ENCODE measurements at regions not wholly inside any gene's neighbourhood (a gene's known extent, or its start where the extent isn't known, plus 50 kb on each side); places are given as distances from the start of the nearest gene placed in this dataset.

DNA sequence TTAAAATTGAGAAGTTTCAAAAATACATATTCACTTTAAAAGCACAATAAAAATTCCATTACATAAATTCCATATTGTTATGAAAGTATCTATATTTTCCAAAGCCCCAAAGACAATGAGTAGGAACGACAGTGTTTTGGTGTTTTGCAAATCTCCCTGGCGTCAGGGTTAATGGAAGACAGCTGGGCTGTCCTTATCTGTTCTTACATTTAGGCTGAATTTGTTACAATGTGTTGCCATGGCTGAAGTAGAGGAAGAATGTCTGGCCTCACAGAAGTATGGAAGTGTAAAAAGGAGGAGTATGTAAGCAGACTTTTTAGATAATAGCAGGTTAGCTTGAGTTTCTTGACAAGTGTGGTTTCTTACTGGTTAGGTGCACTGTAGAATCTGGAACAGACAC lies 124.4 kb upstream of the SPATA13 start:
- Histone ChIP-seq H3K36me3 (no peaks in the 10 kb centered on the region), H3K4me3 (ENCODE audit: low read depth in 1 of 2, low read length in 1 of 2) (no peak overlapping the region), H3K9me3 (no peaks in the 10 kb centered on the region), H3K27ac (no peak overlapping the region), H3K27me3 (peaks cover 8% of the 10 kb centered on the region), H3K4me1 (ENCODE audit: control insufficient read depth in 1 of 2, insufficient read depth in 1 of 2, low read depth in 1 of 2, low read length in 1 of 2) (no peaks in the 10 kb centered on the region)
- TF ChIP-seq, protein P1, sequence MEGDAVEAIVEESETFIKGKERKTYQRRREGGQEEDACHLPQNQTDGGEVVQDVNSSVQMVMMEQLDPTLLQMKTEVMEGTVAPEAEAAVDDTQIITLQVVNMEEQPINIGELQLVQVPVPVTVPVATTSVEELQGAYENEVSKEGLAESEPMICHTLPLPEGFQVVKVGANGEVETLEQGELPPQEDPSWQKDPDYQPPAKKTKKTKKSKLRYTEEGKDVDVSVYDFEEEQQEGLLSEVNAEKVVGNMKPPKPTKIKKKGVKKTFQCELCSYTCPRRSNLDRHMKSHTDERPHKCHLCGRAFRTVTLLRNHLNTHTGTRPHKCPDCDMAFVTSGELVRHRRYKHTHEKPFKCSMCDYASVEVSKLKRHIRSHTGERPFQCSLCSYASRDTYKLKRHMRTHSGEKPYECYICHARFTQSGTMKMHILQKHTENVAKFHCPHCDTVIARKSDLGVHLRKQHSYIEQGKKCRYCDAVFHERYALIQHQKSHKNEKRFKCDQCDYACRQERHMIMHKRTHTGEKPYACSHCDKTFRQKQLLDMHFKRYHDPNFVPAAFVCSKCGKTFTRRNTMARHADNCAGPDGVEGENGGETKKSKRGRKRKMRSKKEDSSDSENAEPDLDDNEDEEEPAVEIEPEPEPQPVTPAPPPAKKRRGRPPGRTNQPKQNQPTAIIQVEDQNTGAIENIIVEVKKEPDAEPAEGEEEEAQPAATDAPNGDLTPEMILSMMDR (IDR thresholded peaks at IDR 0.05) = no peak

DNA sequence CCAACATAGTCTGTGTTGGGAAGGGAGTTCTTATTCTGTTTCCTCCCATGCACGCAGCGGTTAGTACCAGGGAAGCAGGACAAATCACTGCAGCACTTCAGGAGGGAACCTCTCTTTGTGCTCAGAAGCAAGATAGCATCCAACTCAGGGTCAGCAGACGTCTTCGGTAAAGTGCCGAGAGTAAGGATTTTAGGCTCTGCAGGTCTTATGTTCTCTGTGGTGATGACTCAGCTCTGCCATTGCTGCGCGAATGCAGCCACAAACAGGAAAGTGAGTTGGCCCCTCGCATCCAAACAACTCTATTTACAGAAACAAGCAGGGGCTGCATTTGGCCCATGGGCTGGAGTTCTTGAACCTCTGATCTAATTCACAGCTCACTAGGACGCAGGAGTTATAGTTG lies 122.1 kb upstream of the SPATA13 start:
- Histone ChIP-seq H3K4me1 (ENCODE audit: control insufficient read depth in 1 of 2, insufficient read depth in 1 of 2, low read depth in 1 of 2, low read length in 1 of 2) (no peaks in the 10 kb centered on the region), H3K4me3 (ENCODE audit: low read depth in 1 of 2, low read length in 1 of 2) (no peak overlapping the region), H3K36me3 (no peaks in the 10 kb centered on the region), H3K27ac (no peak overlapping the region), H3K27me3 (peaks cover 8% of the 10 kb centered on the region), H3K9me3 (no peaks in the 10 kb centered on the region)
- TF ChIP-seq, protein P1 (IDR thresholded peaks at IDR 0.05) = no peak

DNA sequence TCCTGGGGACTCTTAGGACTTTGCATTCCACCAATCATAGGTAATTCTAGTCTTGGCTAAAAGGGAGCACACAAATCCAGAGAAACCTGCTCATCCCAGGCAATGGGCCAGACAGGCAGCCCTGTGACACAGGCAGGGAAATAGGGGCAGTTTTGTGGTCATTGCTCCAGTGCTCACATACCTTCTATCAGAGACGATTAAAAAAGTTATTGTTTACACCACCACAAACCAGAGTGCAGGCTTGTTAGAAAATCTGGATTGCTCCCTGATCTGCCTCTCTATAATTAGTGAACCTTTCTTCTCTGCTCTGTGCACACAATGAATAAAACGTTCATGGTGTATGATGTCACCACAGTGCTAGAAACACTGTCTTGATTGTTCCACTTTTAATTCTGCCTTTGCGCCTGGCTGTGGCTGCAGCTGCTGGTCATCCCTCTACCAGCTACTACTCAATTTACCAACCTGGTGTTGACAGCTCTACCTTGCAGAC lies 121.6 kb upstream of the SPATA13 start:
- Histone ChIP-seq H3K4me1 (ENCODE audit: control insufficient read depth in 1 of 2, insufficient read depth in 1 of 2, low read depth in 1 of 2, low read length in 1 of 2) (no peaks in the 10 kb centered on the region), H3K9me3 (no peaks in the 10 kb centered on the region), H3K36me3 (no peaks in the 10 kb centered on the region), H3K27ac (no peak overlapping the region), H3K27me3 (peaks cover 8% of the 10 kb centered on the region), H3K4me3 (ENCODE audit: low read depth in 1 of 2, low read length in 1 of 2) (no peak overlapping the region)
- TF ChIP-seq, protein P1 (IDR thresholded peaks at IDR 0.05) = no peak

DNA sequence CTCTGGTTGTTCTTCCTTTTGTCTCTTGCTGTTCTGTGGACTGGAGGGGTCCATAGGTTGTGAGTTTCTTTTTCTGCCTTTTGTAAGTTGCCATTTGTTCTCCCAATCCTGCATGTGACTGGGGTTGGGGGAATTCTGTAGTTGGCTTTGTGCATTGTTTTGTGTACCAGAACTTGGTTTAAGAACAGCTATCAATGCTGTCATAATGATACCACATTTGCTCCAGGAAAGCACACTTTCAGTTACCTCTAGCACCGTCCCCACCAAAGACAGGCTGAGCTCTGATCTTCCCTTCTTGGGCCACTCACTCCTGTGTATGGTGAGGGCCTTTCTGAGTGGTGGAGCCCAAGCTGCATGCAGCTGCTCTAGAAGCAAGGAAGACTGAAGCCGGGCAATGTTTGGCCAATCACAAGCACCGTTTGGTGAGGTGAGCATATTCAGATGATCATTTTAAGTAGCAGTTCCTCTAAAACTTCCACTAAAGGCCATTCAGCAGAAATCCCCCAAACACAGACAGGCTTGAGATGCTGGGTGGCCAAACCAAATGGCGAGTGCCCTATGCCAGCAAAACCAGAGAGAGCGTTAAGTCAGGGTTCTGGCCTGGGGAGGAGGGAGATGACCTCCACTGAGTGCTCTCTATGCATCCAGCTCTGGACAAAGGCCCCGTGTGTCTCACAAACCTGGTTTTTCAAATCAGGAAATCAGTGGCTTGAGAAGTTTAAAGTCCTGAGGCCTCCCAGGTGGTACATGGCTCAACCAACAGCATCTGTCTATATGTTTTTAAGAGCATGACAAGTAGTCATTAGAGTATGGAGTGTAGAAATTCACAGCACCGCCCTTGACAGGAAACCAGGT lies 120.7 kb upstream of the SPATA13 start:
- TF ChIP-seq, protein P1 (IDR thresholded peaks at IDR 0.05) = no peak
- Histone ChIP-seq H3K9me3 (no peaks in the 10 kb centered on the region), H3K4me1 (ENCODE audit: control insufficient read depth in 1 of 2, insufficient read depth in 1 of 2, low read depth in 1 of 2, low read length in 1 of 2) (no peaks in the 10 kb centered on the region), H3K27me3 (peaks cover 8% of the 10 kb centered on the region), H3K4me3 (ENCODE audit: low read depth in 1 of 2, low read length in 1 of 2) (no peak overlapping the region), H3K36me3 (no peaks in the 10 kb centered on the region), H3K27ac (no peak overlapping the region)

DNA sequence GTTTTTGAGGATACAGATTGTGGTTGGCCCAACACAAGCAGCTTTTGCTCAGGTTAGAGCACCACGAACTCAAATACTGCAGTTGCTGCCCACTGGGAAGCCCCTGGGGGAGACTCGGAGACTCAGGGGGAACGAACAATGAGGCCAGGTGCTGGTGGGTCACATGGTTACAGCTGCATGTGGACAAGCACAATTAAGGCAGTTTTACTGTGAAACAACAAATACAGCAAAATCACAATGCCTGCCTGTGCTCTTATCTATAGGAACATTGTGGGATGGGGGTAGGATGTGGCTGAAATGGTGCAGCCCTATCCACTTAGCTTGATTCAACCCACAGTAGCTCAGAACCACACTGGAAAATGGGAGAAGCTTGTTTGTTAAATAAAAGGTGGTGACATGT lies 119.7 kb upstream of the SPATA13 start:
- Histone ChIP-seq H3K4me3 (ENCODE audit: low read depth in 1 of 2, low read length in 1 of 2) (no peak overlapping the region), H3K36me3 (no peaks in the 10 kb centered on the region), H3K4me1 (ENCODE audit: control insufficient read depth in 1 of 2, insufficient read depth in 1 of 2, low read depth in 1 of 2, low read length in 1 of 2) (no peaks in the 10 kb centered on the region), H3K27ac (no peak overlapping the region), H3K9me3 (no peaks in the 10 kb centered on the region), H3K27me3 (peaks cover 8% of the 10 kb centered on the region)
- TF ChIP-seq, protein P1 (IDR thresholded peaks at IDR 0.05) = no peak

Measured in neutrophil (primary cell).